ENCODE measurements at regions not wholly inside any gene's neighbourhood (a gene's known extent, or its start where the extent isn't known, plus 50 kb on each side); places are given as distances from the start of the nearest gene placed in this dataset.

DNA sequence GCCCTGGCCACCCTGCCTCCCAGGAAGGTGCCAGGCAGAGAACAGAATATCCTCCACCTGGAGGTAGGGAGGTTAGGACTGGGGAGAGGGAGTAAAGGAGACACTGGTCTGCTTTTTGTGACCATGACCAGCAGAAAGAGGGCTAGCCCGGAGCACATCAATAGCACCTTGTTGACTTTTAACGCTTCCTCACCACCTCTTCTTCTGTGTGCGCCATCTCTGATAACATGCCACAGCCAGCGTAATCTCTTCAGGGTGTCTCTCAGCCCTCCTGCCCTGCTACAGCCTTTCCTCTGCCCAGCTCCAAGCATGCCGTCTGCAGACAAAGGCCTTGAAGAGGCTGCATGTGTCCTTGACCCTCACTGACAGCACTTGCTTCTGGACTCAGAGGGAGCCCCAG, 50.9 kb upstream of the GJA5 start:
- TF ChIP-seq, protein P1, sequence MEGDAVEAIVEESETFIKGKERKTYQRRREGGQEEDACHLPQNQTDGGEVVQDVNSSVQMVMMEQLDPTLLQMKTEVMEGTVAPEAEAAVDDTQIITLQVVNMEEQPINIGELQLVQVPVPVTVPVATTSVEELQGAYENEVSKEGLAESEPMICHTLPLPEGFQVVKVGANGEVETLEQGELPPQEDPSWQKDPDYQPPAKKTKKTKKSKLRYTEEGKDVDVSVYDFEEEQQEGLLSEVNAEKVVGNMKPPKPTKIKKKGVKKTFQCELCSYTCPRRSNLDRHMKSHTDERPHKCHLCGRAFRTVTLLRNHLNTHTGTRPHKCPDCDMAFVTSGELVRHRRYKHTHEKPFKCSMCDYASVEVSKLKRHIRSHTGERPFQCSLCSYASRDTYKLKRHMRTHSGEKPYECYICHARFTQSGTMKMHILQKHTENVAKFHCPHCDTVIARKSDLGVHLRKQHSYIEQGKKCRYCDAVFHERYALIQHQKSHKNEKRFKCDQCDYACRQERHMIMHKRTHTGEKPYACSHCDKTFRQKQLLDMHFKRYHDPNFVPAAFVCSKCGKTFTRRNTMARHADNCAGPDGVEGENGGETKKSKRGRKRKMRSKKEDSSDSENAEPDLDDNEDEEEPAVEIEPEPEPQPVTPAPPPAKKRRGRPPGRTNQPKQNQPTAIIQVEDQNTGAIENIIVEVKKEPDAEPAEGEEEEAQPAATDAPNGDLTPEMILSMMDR (IDR thresholded peaks at IDR 0.05; ENCODE audit: extremely low read depth, low read depth, low read length): no peak
- Histone ChIP-seq H3K4me2 (ENCODE audit: insufficient read depth, low read length) (no peak overlapping the region), H3K79me2 (ENCODE audit: insufficient read depth, low read length) (no peaks in the 10 kb centered on the region), H3K4me3 (ENCODE audit: insufficient read depth, low read length) (no peak overlapping the region), H3K27ac (ENCODE audit: low read depth, low read length) (no peak overlapping the region), H3K27me3 (ENCODE audit: insufficient read depth, low read length) (no peaks in the 10 kb centered on the region), H3K9me3 (ENCODE audit: low read depth, low read length) (no peaks in the 10 kb centered on the region), H3K4me1 (ENCODE audit: insufficient read depth, low read length) (no peaks in the 10 kb centered on the region), H2AFZ (ENCODE audit: low read length) (no peak overlapping the region), H4K20me1 (ENCODE audit: insufficient read depth, low read length) (no peaks in the 10 kb centered on the region), H3K36me3 (ENCODE audit: insufficient read depth, low read length) (no peaks in the 10 kb centered on the region)
- no peak for DNase-seq (ENCODE audit: insufficient read length, low spot score, missing footprints)

- Histone ChIP-seq H2AFZ (ENCODE audit: low read length) (no peak overlapping the region), H4K20me1 (ENCODE audit: insufficient read depth, low read length) (no peaks in the 10 kb centered on the region), H3K27me3 (ENCODE audit: insufficient read depth, low read length) (no peaks in the 10 kb centered on the region), H3K27ac (ENCODE audit: low read depth, low read length) (no peak overlapping the region), H3K79me2 (ENCODE audit: insufficient read depth, low read length) (no peaks in the 10 kb centered on the region), H3K4me2 (ENCODE audit: insufficient read depth, low read length) (no peak overlapping the region), H3K4me1 (ENCODE audit: insufficient read depth, low read length) (no peaks in the 10 kb centered on the region), H3K4me3 (ENCODE audit: insufficient read depth, low read length) (no peak overlapping the region), H3K9me3 (ENCODE audit: low read depth, low read length) (no peaks in the 10 kb centered on the region), H3K36me3 (ENCODE audit: insufficient read depth, low read length) (no peaks in the 10 kb centered on the region)
- TF ChIP-seq, protein P1 (IDR thresholded peaks at IDR 0.05; ENCODE audit: extremely low read depth, low read depth, low read length): no peak
- DNase-seq (ENCODE audit: insufficient read length, low spot score, missing footprints): no peak
Measured at GRCh38 chr1:147811751-147812150, 51.3 kb upstream of the GJA5 start.

GRCh38 chr1:147812799-147813198, 52.4 kb upstream of the GJA5 start:
- H2AFZ ChIP-seq (ENCODE audit: low read length): no peak overlapping the region
- H3K27ac ChIP-seq (ENCODE audit: low read depth, low read length): no peak overlapping the region
- H3K4me3 ChIP-seq (ENCODE audit: insufficient read depth, low read length): no peak overlapping the region
- no peaks in the 10 kb centered on the region for H3K79me2 ChIP-seq (ENCODE audit: insufficient read depth, low read length)
- H3K9me3 ChIP-seq (ENCODE audit: low read depth, low read length): no peaks in the 10 kb centered on the region
- no peaks in the 10 kb centered on the region for H3K4me1 ChIP-seq (ENCODE audit: insufficient read depth, low read length)
- no peaks in the 10 kb centered on the region for H3K27me3 ChIP-seq (ENCODE audit: insufficient read depth, low read length)
- H3K36me3 ChIP-seq (ENCODE audit: insufficient read depth, low read length): no peaks in the 10 kb centered on the region
- H3K4me2 ChIP-seq (ENCODE audit: insufficient read depth, low read length): no peak overlapping the region
- no peaks in the 10 kb centered on the region for H4K20me1 ChIP-seq (ENCODE audit: insufficient read depth, low read length)
- no peak for DNase-seq (ENCODE audit: insufficient read length, low spot score, missing footprints)
- TF ChIP-seq, protein P1 (IDR thresholded peaks at IDR 0.05; ENCODE audit: extremely low read depth, low read depth, low read length): no peak

GRCh38 chr1:147815503-147815902, 55.1 kb upstream of the GJA5 start:
- Histone ChIP-seq H2AFZ (ENCODE audit: low read length) (no peak overlapping the region), H3K4me2 (ENCODE audit: insufficient read depth, low read length) (no peak overlapping the region), H4K20me1 (ENCODE audit: insufficient read depth, low read length) (no peaks in the 10 kb centered on the region), H3K27me3 (ENCODE audit: insufficient read depth, low read length) (no peaks in the 10 kb centered on the region), H3K4me3 (ENCODE audit: insufficient read depth, low read length) (no peak overlapping the region), H3K27ac (ENCODE audit: low read depth, low read length) (no peak overlapping the region), H3K4me1 (ENCODE audit: insufficient read depth, low read length) (no peaks in the 10 kb centered on the region), H3K36me3 (ENCODE audit: insufficient read depth, low read length) (no peaks in the 10 kb centered on the region), H3K9me3 (ENCODE audit: low read depth, low read length) (no peaks in the 10 kb centered on the region), H3K79me2 (ENCODE audit: insufficient read depth, low read length) (no peaks in the 10 kb centered on the region)
- TF ChIP-seq, protein P1 (IDR thresholded peaks at IDR 0.05; ENCODE audit: extremely low read depth, low read depth, low read length): peak; percentile 19
- no peak for DNase-seq (ENCODE audit: insufficient read length, low spot score, missing footprints)

All from osteoblast (primary cell).